H1 (cell line): ENCODE measurements at regions not wholly inside any gene's neighbourhood (a gene's known extent, or its start where the extent isn't known, plus 50 kb on each side); places are given as distances from the start of the nearest gene placed in this dataset.

ENCODE experiments used
- NANOG ChIP-seq: IDR thresholded peaks from 2 replicates; pipeline ENCODE4 v1.6.1; 2011; ENCODE audit warnings: low read length, low read depth, mild to moderate bottlenecking, inconsistent platforms; ENCODE audit not compliant: insufficient read depth, poor library complexity, severe bottlenecking
- POLR2A ChIP-seq, 2 experiments: IDR thresholded peaks; 1 replicate in 1 of 2; 2 replicates in 1 of 2; pipeline ENCODE4 v1.6.1; 2011; ENCODE audit warnings: low read depth in 2 of 2, low read length in 2 of 2, mild to moderate bottlenecking in 2 of 2; ENCODE audit errors: control extremely low read depth in 1 of 2
- SIN3A ChIP-seq, 2 experiments: IDR thresholded peaks in 1 of 2; conservative IDR thresholded peaks in 1 of 2; 2 replicates each; pipeline ENCODE4 v1.6.1; 2011 to 2012; ENCODE audit warnings: low read length in 2 of 2, improper control_type of control experiment in 1 of 2, low read depth in 1 of 2, mild to moderate bottlenecking in 1 of 2
- TF ChIP-seq, protein P1 (sequence below): IDR thresholded peaks from 2 replicates; pipeline ENCODE4 v1.6.1; 2012; ENCODE audit warnings: low read length, inconsistent platforms

- TF ChIP-seq, protein P1, sequence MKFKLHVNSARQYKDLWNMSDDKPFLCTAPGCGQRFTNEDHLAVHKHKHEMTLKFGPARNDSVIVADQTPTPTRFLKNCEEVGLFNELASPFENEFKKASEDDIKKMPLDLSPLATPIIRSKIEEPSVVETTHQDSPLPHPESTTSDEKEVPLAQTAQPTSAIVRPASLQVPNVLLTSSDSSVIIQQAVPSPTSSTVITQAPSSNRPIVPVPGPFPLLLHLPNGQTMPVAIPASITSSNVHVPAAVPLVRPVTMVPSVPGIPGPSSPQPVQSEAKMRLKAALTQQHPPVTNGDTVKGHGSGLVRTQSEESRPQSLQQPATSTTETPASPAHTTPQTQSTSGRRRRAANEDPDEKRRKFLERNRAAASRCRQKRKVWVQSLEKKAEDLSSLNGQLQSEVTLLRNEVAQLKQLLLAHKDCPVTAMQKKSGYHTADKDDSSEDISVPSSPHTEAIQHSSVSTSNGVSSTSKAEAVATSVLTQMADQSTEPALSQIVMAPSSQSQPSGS, result no peak
- TF ChIP-seq NANOG (no peak), POLR2A (IDR thresholded peaks at IDR 0.05; ENCODE audit: control extremely low read depth in 1 of 2, low read depth in 2 of 2, low read length in 2 of 2) (no peak), SIN3A (conservative IDR thresholded peaks at IDR 0.05 in 1 of 2, IDR thresholded peaks at IDR 0.05 in 1 of 2; ENCODE audit: low read depth in 1 of 2, low read length in 2 of 2) (no peak)
These were observed 406.5 kb upstream of the CHORDC1 start (continued) for GRCh38 chr11:90629229-90629806.
